ENCODE measurements at regions not wholly inside any gene's neighbourhood (a gene's known extent, or its start where the extent isn't known, plus 50 kb on each side); places are given as distances from the start of the nearest gene placed in this dataset.

- Histone ChIP-seq H3K9me3 (replicated peaks; ENCODE audit: control insufficient read depth, insufficient read depth, low read length) (no peaks in the 10 kb centered on the region), H3K4me3 (replicated peaks in 1 of 3; ENCODE audit: insufficient read depth in 1 of 3, low read depth in 1 of 3, low read length in 3 of 3) (no peak overlapping the region), H3K9ac (replicated peaks; ENCODE audit: extremely low read depth, insufficient read depth, low read length) (no peak overlapping the region), H3K4me2 (ENCODE audit: insufficient read depth, low read length) (no peak overlapping the region), H3K9me1 (replicated peaks; ENCODE audit: control insufficient read depth, extremely low read depth, insufficient read depth, low read length) (no peaks in the 10 kb centered on the region), H3K27me3 (ENCODE audit: control insufficient read depth in 2 of 2, insufficient read depth in 2 of 2, low read length in 2 of 2) (no peaks in the 10 kb centered on the region), H4K20me1 (replicated peaks; ENCODE audit: control insufficient read depth, extremely low read depth, insufficient read depth, low read length) (no peaks in the 10 kb centered on the region), H3K4me1 (ENCODE audit: control insufficient read depth, extremely low read depth, insufficient read depth, low read length) (peaks cover 4% of the 10 kb centered on the region), H3K36me3 (ENCODE audit: control insufficient read depth in 2 of 2, extremely low read depth in 1 of 2, insufficient read depth in 2 of 2, low read length in 2 of 2) (no peaks in the 10 kb centered on the region), H3K27ac (ENCODE audit: insufficient read depth, low read depth, low read length) (no peak overlapping the region), H2AFZ (ENCODE audit: low read depth, low read length) (no peak overlapping the region), H3K79me2 (ENCODE audit: control insufficient read depth, insufficient read depth, low read length) (no peaks in the 10 kb centered on the region)
- POLR2A ChIA-PET = no interaction called here
- dilution Hi-C loops (cut with MboI; ENCODE audit: extremely low pct_ligation_motif_present, low sequenced_read_pairs) (no loop called here), intact Hi-C loops (cut with micrococcal nuclease) (loop anchor here (5.0 kb wide), 1 partner anchor 78 kb away; no protein-coding TSS in a partner anchor)
- CTCF ChIA-PET = interaction anchor here (0.9 to 4.9 kb wide), 8 partner anchors 9 to 820 kb away, joined by 3 to 32 read pairs (median 4); no protein-coding TSS in a partner anchor
- FAIRE-seq (no peak), DNase-seq (ENCODE audit: low read depth, low spot score) (no peak)
- BruUV-seq (replicated peaks) = no TSS peak
- TF ChIP-seq EZH2 (IDR thresholded peaks at IDR 0.05; ENCODE audit: borderline replicate concordance, low read depth, low read length, severe bottlenecking) (no peak), MAX (IDR thresholded peaks at IDR 0.05; ENCODE audit: insufficient read depth, insufficient read length) (no peak), CTCF (IDR thresholded peaks at IDR 0.05; ENCODE audit: extremely low read depth in 1 of 2, insufficient read depth in 1 of 2, low read depth in 1 of 2, low read length in 2 of 2) (no peak), JUN (IDR thresholded peaks at IDR 0.05; ENCODE audit: borderline replicate concordance, insufficient read depth, insufficient read length, low read depth) (no peak), POLR2A (IDR thresholded peaks at IDR 0.05; ENCODE audit: low read depth, low read length) (no peak), MYC (IDR thresholded peaks at IDR 0.05; ENCODE audit: low read depth, low read length) (no peak), FOS (IDR thresholded peaks at IDR 0.05; ENCODE audit: borderline replicate concordance, insufficient read depth, low read length) (no peak), GATA2 (IDR thresholded peaks at IDR 0.05; ENCODE audit: insufficient read depth, insufficient read length, low read depth, low read length) (no peak), POLR2AphosphoS5 (IDR thresholded peaks at IDR 0.05; ENCODE audit: insufficient read depth, low read depth, low read length) (no peak)
Observed at GRCh38 chr12:46944771-46945170, 119.0 kb upstream of the SLC38A4 start.

All from endothelial cell of umbilical vein (primary cell).